Uterus (tissue), 2 donors: ENCODE measurements at regions not wholly inside any gene's neighbourhood (a gene's known extent, or its start where the extent isn't known, plus 50 kb on each side); places are given as distances from the start of the nearest gene placed in this dataset.

ENCODE experiments used
- POLR2A ChIP-seq, 2 donors: fragments of 450-650 bp; IDR thresholded peaks; one replicate each; pipeline ENCODE4 v1.6.1; 2016; ENCODE audit warnings: antibody characterized with exemption in 2 of 2, mild to moderate bottlenecking in 1 of 2, moderate library complexity in 1 of 2
- TF ChIP-seq, protein P1 (sequence below), 4 experiments: fragments of 200-600 bp in 2 of 4; fragments of 450-650 bp in 2 of 4; sonication (generic) in 2 of 4; IDR thresholded peaks; one replicate each; pipeline ENCODE4 v1.5.1; 2016 to 2019; ENCODE audit warnings: antibody characterized with exemption in 4 of 4, mild to moderate bottlenecking in 2 of 4, moderate library complexity in 1 of 4

DNA sequence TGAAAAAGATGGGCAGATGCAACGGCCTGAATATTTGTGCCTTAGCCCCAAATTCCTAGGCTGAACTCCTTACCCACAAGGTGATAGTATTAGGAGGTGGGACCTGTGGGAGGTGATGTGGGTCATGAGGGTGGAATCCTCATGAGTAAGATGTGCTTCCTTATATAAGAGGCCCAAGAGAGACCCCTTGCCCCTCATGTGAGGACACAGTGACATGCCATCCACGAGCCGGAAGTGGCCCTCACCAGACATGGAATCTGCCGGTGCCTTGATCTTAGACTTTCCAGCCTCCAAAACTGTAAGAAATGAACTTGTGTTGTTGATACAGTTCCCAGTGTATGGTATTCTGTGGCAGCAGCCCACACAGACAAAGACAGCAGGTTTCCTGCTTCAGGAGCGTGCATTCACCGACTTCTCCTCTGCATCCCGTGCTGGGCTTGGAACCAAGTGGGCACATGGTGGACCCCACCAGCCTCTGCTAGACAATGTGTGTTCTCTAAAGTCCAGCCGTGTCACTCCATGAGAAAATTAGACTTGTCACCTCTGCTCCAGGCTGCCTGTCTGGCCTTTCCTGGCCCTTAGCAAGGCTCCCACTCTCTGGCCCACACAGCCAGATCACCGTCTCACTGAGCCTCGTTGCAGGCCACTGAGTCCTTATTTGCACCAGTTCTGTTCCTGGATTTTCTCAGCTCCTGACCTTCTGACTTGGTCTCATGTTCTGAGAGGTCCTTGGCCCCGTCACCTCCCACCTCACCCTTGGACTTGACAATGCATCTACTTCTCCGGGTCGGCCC is 52.9 kb upstream of the CACUL1 start:
- TF ChIP-seq, protein P1, sequence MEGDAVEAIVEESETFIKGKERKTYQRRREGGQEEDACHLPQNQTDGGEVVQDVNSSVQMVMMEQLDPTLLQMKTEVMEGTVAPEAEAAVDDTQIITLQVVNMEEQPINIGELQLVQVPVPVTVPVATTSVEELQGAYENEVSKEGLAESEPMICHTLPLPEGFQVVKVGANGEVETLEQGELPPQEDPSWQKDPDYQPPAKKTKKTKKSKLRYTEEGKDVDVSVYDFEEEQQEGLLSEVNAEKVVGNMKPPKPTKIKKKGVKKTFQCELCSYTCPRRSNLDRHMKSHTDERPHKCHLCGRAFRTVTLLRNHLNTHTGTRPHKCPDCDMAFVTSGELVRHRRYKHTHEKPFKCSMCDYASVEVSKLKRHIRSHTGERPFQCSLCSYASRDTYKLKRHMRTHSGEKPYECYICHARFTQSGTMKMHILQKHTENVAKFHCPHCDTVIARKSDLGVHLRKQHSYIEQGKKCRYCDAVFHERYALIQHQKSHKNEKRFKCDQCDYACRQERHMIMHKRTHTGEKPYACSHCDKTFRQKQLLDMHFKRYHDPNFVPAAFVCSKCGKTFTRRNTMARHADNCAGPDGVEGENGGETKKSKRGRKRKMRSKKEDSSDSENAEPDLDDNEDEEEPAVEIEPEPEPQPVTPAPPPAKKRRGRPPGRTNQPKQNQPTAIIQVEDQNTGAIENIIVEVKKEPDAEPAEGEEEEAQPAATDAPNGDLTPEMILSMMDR (IDR thresholded peaks at IDR 0.05) = no peak
- TF ChIP-seq POLR2A (IDR thresholded peaks at IDR 0.05) = no peak
